Activated CD8-positive, alpha-beta T cell treated with anti-CD3 and anti-CD28 coated beads, Interleukin-2, amount 10 ng/mL, durations not matched to agents 7 days and 5 days (primary cell): ENCODE measurements at regions not wholly inside any gene's neighbourhood (a gene's known extent, or its start where the extent isn't known, plus 50 kb on each side); places are given as distances from the start of the nearest gene placed in this dataset.
"Not testable (repeated sequence)": the region's sequence is repeated elsewhere in the genome, so short reads cannot be mapped to it uniquely, and the experiment has no call there.

Experiments
- ATAC-seq: fragments of 150-1000 bp; cut with Tn5 transposase; one replicate; pipeline ENCODE4 v1.10.0; 2021; ENCODE audit warnings: moderate library complexity
- CTCF ChIA-PET: fragments of 350-600 bp; sonication (Branson Sonifier 250); formaldehyde crosslinking; loops from one replicate; lab custom pipeline; 2021; ENCODE audit warnings: antibody characterized with exemption; lab: Charles Lee
- POLR2A ChIA-PET: fragments of 350-600 bp; sonication (Branson Sonifier 250); formaldehyde crosslinking; loops from one replicate; lab custom pipeline; 2021; ENCODE audit warnings: antibody characterized with exemption; lab: Charles Lee
- DNase-seq: peaks from one replicate; pipeline ENCODE4 v3.0.0-alpha.2; 2020
- H3K27ac Mint-ChIP-seq: one replicate; pipeline ENCODE4 v1.8.0; 2021; ENCODE audit warnings: mild to moderate bottlenecking, mixed read lengths
- H3K27me3 Mint-ChIP-seq: one replicate; pipeline ENCODE4 v1.8.0; 2021; ENCODE audit warnings: low read depth, mixed read lengths
- H3K36me3 Mint-ChIP-seq: one replicate; pipeline ENCODE4 v1.8.0; 2021; ENCODE audit warnings: low read depth, mixed read lengths
- H3K4me1 Mint-ChIP-seq: one replicate; pipeline ENCODE4 v1.8.0; 2021; ENCODE audit warnings: low read depth, mixed read lengths
- H3K4me3 Mint-ChIP-seq: one replicate; pipeline ENCODE4 v1.8.0; 2021; ENCODE audit warnings: mild to moderate bottlenecking, mixed read lengths
- H3K9me3 Mint-ChIP-seq: one replicate; pipeline ENCODE4 v1.8.0; 2022; ENCODE audit warnings: mixed read lengths; ENCODE audit not compliant: insufficient read depth

DNA sequence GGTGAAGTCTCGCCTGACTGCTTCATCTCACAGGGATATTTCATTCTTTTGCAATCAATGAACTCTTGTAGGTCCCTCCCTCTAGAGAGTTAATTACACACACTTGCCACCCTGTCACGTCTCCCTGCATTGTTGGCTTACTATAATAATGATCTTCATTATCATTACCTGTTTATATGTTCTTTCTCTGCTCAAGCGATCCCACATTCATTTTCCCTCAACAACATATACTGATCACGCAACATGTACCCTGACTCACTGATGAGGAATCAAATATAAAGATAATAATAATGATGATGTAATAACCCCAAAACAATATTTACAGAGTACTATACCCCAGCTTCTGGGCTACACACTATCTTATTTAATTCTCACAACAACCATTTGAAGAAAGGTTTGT, 88.5 kb downstream of the FEM1C start:
- DNase-seq (no peak), ATAC-seq (no peak)
- Mint-ChIP-seq H3K27ac (no peak overlapping the region), H3K27me3 (no peaks in the 10 kb centered on the region), H3K4me3 (no peak overlapping the region), H3K9me3 (no peaks in the 10 kb centered on the region), H3K4me1 (peaks cover under 1% of the 10 kb centered on the region), H3K36me3 (no peaks in the 10 kb centered on the region)
- CTCF ChIA-PET: no interaction called here
- POLR2A ChIA-PET: no interaction called here

DNA sequence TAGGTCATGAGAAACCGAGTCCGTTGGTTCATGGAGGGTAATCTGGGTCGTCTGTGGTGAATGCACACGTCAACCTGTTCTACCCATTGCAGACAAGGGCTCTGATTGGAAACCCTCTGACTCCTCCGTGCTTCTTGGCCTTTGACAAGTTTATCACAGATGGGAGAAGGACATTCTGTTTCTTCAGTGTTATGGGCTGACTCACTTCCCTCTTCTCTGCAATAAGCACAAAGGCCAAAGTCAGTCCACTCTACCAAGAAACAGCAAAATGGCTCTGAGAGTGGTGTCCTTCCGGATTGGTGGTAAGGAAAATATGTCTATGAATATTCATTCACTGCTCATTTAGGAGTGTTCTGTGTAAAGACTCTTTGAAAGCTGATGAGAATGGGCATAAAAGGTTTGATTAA, 89.3 kb downstream of the FEM1C start:
- no peak for ATAC-seq
- H3K27ac Mint-ChIP-seq: no peak overlapping the region
- H3K36me3 Mint-ChIP-seq: no peaks in the 10 kb centered on the region
- H3K4me1 Mint-ChIP-seq: no peaks in the 10 kb centered on the region
- CTCF ChIA-PET: no interaction called here
- POLR2A ChIA-PET: no interaction called here
- H3K4me3 Mint-ChIP-seq: no peak overlapping the region
- no peak for DNase-seq
- H3K27me3 Mint-ChIP-seq: no peaks in the 10 kb centered on the region
- no peaks in the 10 kb centered on the region for H3K9me3 Mint-ChIP-seq

DNA sequence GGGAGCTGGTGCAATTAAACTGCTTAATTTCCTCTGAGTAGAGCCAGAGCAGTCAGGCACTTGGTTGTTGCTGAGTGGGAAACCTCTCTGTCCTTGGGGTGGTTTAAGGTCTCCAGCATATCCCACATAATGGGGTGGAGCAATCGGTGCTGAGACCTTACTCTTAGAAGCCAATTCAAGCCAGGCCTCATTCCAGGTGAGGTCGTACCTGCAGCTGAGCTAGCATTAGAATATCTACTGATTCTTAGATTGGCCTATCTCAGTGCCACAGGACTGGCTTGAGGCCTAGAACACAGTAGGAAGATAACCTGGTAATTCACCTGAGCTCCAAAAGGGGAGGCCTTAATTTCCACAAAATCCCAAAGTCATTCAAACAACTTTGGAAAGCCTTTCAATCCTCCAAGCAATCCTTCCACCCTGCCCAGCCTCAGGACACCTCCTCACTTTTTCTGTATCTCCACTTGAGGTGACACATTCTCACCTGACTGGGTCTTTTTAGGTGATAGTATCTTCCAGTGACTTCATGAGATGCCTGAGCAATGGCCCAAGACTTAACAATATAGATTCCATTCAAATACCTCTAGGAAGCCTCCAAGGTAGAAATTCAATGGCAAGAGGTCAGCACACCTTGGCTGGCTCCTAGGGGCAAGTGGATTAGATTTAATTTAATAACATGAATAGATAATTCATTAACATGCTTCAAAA, 91.0 kb downstream of the FEM1C start:
- Mint-ChIP-seq H3K27ac (no peak overlapping the region), H3K4me3 (no peak overlapping the region), H3K36me3 (no peaks in the 10 kb centered on the region), H3K9me3 (no peaks in the 10 kb centered on the region), H3K27me3 (no peaks in the 10 kb centered on the region), H3K4me1 (no peaks in the 10 kb centered on the region)
- POLR2A ChIA-PET: no interaction called here
- CTCF ChIA-PET: no interaction called here
- DNase-seq: no peak
- no peak for ATAC-seq

DNA sequence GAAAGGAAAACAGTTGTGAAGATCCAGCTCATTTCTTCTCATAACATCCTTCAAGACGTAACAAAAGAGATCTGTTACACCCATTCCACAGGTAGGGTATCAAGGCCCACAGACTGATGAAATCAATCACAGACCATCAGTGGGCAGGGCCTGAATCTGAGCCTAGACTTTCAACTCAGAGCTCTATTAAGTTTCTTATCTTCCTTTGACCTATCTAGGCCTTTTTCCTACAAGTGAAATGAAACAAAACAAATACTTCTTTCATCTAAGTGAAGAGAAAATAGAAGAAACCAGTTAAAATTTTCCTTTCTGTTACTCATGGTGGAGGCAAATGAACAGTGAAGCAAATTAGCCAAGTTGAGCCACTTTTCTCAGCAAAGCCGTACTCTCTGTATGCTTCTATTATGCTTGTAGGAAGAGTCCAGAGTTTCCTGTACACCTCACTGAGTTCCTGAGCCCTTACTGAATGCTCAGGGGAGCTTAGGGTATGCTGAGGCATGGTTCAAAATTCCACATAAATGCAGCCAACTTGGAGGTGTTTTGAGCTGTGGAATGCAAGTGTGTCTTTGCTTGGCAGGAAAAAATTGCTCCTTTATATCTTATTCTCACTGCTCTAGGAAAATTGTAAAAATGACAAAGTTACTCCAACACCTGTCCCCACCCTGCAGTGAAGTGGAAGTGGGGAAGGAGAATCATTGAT, 91.9 kb downstream of the FEM1C start:
- CTCF ChIA-PET: no interaction called here
- H3K4me1 Mint-ChIP-seq: no peaks in the 10 kb centered on the region
- no peaks in the 10 kb centered on the region for H3K36me3 Mint-ChIP-seq
- H3K4me3 Mint-ChIP-seq: no peak overlapping the region
- H3K27ac Mint-ChIP-seq: no peak overlapping the region
- POLR2A ChIA-PET: no interaction called here
- H3K9me3 Mint-ChIP-seq: no peaks in the 10 kb centered on the region
- no peak for DNase-seq
- no peak for ATAC-seq
- no peaks in the 10 kb centered on the region for H3K27me3 Mint-ChIP-seq

DNA sequence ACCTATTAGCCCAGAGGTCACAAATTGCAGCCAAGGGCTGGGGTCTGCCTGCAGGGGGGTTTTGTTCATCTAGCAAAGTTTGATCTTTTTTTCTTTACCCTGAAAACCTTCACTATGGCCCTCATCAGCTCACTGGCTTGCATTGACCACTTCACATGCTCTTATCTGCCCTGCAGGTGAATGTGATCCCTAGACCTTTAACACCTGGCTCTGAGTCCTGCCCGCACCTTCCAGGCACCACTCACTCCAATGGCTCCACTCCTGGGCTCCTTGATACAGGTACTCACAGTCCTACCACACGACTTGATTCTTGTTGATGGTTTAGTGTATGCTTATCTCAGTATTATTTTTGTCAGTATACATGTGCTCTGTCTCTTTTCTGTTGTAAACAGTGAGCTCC, 92.5 kb downstream of the FEM1C start:
- Mint-ChIP-seq H3K36me3 (no peaks in the 10 kb centered on the region), H3K27ac (no peak overlapping the region), H3K9me3 (no peaks in the 10 kb centered on the region), H3K4me3 (no peak overlapping the region), H3K4me1 (no peaks in the 10 kb centered on the region), H3K27me3 (no peaks in the 10 kb centered on the region)
- ChIA-PET CTCF (no interaction called here), POLR2A (no interaction called here)
- no peak for ATAC-seq
- no peak for DNase-seq

DNA sequence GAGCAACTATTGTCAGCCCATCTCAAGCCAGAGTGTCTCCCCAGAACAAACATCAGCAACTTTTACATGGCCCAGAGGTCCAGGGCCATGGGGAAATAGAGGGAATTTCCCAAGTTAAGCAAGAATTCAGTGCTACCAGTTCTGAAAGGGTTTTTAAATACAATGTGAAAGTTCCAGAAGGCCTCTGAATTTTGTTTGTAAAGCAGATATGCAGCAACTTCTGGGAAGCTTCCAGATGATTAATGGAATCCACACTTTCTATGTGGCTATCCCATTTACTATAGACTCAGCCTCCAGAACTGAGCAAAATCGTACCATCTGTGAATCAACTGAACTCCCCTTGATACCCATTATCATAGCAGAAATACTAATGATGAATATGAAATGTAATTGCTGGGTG, 93.8 kb downstream of the FEM1C start:
- Mint-ChIP-seq H3K27ac (no peak overlapping the region), H3K4me1 (no peaks in the 10 kb centered on the region), H3K36me3 (no peaks in the 10 kb centered on the region), H3K4me3 (no peak overlapping the region), H3K27me3 (no peaks in the 10 kb centered on the region), H3K9me3 (no peaks in the 10 kb centered on the region)
- ChIA-PET POLR2A (no interaction called here), CTCF (no interaction called here)
- ATAC-seq (no peak), DNase-seq (no peak)

DNA sequence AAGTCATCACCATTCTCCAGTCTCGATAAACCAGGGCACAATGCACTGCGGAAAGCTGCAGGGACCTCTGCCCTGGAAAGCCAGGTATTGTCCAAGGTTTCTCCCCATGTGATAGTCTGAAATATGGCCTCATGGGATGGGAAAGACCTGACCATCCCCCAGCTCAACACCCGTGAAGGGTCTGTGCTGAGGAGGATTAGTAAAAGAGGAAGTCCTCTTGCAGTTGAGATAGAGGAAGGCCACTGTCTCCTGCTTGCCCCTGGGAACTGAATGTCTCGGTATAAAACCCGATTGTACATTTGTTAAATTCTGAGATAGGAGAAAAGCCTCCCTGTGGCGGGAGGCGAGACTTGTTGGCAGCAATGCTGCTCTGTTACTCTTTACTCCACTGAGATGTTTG, 95.9 kb downstream of the FEM1C start:
- DNase-seq, H3K27me3 Mint-ChIP-seq, H3K4me1 Mint-ChIP-seq, POLR2A ChIA-PET, H3K4me3 Mint-ChIP-seq, H3K36me3 Mint-ChIP-seq, H3K9me3 Mint-ChIP-seq, ATAC-seq, H3K27ac Mint-ChIP-seq: not testable (repeated sequence)
- CTCF ChIA-PET: interaction anchor here (0.6 kb wide), 1 partner anchor 17 kb away, joined by 3 read pairs; no protein-coding TSS in a partner anchor

DNA sequence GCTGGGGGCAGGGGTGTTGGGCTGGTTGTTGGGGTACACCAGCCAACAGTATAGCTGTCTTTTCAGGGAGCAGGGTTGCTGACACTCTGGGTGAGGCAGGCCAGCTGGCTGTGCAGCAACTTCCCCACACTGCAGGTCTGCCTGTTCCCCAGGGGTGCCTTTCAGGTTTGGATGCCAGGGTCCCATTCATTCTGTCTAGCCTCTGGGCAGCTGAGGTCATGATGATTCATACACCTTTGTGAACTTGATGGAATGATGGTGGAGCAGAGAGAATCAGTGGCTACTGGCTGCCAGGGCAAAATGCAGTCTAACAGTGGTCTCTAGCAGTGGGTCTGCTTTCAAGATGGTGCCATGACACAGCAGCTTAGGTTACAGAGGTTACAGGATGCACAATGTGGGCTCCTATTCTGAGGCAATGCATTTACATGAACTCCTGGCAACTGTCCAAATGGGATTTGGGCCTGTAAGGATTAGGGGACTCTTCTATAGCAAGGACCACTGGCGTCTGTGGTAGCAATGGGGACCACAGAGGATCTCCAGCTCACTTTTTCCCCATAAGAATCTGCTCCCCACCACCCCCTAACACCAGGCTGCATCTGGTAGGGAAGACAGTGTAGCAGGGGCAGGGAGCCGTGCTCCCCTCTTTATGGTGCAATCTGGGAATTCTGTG, 103.7 kb downstream of the FEM1C start:
- CTCF ChIA-PET: no interaction called here
- no peak overlapping the region for H3K4me3 Mint-ChIP-seq
- no peaks in the 10 kb centered on the region for H3K4me1 Mint-ChIP-seq
- H3K9me3 Mint-ChIP-seq: peaks cover 12% of the 10 kb centered on the region
- H3K27ac Mint-ChIP-seq: no peak overlapping the region
- DNase-seq: no peak
- no peak for ATAC-seq
- peaks cover 9% of the 10 kb centered on the region for H3K27me3 Mint-ChIP-seq
- POLR2A ChIA-PET: no interaction called here
- no peaks in the 10 kb centered on the region for H3K36me3 Mint-ChIP-seq

DNA sequence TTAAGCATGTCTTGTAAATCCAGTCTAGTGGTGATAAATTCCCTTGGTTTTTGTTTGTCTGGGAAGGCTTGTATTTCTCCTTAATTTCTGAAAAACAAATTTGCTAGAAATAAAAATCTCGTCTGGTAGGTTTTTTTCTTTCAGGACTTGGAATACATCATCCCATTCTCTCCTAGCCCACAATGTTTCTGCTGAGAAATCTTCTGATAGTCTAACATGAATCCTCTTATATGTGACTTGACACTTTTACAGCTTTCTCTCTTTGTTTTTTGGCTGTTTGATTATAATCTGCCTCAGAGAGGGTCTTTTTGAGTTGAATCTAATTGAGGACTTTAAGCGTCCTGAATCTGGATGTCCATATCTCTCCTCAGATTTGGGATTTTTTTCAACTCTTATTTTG, 104.9 kb downstream of the FEM1C start:
- DNase-seq (no peak), ATAC-seq (no peak)
- Mint-ChIP-seq H3K27ac (no peak overlapping the region), H3K27me3 (peaks cover 7% of the 10 kb centered on the region), H3K4me1 (no peaks in the 10 kb centered on the region), H3K9me3 (peaks cover 12% of the 10 kb centered on the region), H3K4me3 (no peak overlapping the region), H3K36me3 (no peaks in the 10 kb centered on the region)
- ChIA-PET CTCF (no interaction called here), POLR2A (no interaction called here)

DNA sequence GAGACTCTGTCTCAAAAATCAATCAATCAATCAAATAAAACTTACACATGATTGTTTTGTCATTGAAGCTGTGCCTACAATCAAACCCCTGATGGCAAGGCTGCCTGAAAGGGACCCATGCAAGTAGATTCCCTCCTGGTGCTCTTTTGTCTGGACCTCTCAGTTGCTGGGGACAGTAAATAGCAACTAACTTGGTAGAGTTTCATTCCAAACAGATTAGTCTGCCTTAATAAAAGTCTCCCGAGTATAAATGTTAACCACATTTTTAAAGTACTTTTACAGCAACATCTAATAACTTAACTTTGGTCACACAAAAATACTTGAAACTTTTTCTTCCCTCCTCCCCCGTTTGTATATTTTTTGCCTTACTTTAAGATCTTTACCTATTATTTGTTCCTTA, 105.5 kb downstream of the FEM1C start:
- POLR2A ChIA-PET: no interaction called here
- Mint-ChIP-seq H3K27ac (no peak overlapping the region), H3K27me3 (peaks cover 10% of the 10 kb centered on the region), H3K9me3 (peaks cover 12% of the 10 kb centered on the region), H3K4me1 (no peaks in the 10 kb centered on the region), H3K36me3 (no peaks in the 10 kb centered on the region), H3K4me3 (no peak overlapping the region)
- no peak for ATAC-seq
- no peak for DNase-seq
- CTCF ChIA-PET: no interaction called here

DNA sequence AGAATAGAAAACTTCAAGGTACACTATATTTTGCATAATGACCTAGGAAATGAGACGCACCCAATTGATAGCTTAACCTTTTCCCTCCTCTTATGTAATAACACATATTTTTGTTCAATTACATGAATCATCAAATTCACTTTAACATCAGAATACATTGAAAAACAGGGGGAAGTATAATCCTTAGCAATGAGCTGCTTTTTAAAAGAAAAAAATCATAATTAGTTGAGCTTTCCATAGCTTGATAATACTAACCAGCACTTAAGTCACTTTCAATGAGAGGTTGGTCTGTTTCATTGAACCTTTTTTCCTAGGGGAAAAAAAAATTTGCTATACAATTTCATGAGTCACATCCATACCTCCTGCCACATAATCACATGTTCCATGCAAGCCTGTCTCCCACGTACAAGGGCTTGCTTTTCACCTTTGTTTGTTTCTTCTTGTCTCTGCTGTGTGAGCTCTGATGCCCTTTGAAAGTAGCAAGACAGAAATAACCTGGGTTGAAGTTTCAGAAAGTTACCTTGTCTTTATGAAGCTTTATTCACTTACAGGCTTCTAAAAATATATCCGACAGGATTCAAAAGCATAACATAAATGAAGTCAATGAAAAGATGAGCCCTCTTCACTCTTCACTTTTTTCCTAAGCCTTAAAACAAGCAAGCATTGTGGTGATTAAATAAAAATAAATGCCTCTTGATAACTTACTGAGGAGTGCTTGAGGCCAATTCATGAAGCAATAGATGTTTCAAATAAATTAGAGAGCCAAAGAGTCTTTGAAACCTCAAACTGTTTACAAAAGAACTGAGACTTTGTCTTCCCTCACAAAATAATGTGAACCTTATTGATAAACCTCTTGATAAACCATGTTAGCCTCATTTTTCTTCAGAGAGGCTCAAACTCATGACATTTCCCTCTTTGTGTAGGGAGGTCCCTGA, 108.5 kb downstream of the FEM1C start:
- CTCF ChIA-PET: no interaction called here
- no peak for DNase-seq
- Mint-ChIP-seq H3K4me3 (no peak overlapping the region), H3K27me3 (peaks cover 15% of the 10 kb centered on the region), H3K36me3 (no peaks in the 10 kb centered on the region), H3K4me1 (no peaks in the 10 kb centered on the region), H3K27ac (no peak overlapping the region), H3K9me3 (peaks cover 12% of the 10 kb centered on the region)
- no peak for ATAC-seq
- POLR2A ChIA-PET: interaction anchor here (0.7 kb wide), 1 partner anchor 108 kb away, joined by 3 read pairs; the partner anchor contains the start of gene FEM1C
